H9 (cell line): ENCODE measurements at regions not wholly inside any gene's neighbourhood (a gene's known extent, or its start where the extent isn't known, plus 50 kb on each side); places are given as distances from the start of the nearest gene placed in this dataset.
"Not testable (repeated sequence)": the region's sequence is repeated elsewhere in the genome, so short reads cannot be mapped to it uniquely, and the experiment has no call there.

Experiments used
- DNase-seq: peaks from one replicate; pipeline ENCODE4 v3.0.0-alpha.2; 2017
- H2AFZ ChIP-seq: one replicate; pipeline ENCODE4 v1.6.1; 2013; ENCODE audit warnings: mild to moderate bottlenecking, low read length, control low read depth, moderate library complexity
- H2AK5ac ChIP-seq: 2 replicates; pipeline ENCODE4 v1.6.1; 2013; ENCODE audit warnings: low read length, control low read depth, mixed read lengths; ENCODE audit not compliant: insufficient read length
- H2BK120ac ChIP-seq: one replicate; pipeline ENCODE4 v1.6.1; 2013; ENCODE audit warnings: low read depth, mild to moderate bottlenecking, low read length, control low read depth, inconsistent platforms; ENCODE audit not compliant: poor library complexity, severe bottlenecking
- H2BK12ac ChIP-seq: 2 replicates; pipeline ENCODE4 v1.6.1; 2013; ENCODE audit warnings: low read length, control low read depth, mixed read lengths, low read depth; ENCODE audit not compliant: insufficient read length
- H2BK15ac ChIP-seq: 2 replicates; pipeline ENCODE4 v1.6.1; 2013; ENCODE audit warnings: low read depth, low read length, control low read depth
- H2BK20ac ChIP-seq: one replicate; pipeline ENCODE4 v1.6.1; 2013; ENCODE audit warnings: low read depth, mild to moderate bottlenecking, low read length, control low read depth, inconsistent platforms; ENCODE audit not compliant: poor library complexity, severe bottlenecking
- H2BK5ac ChIP-seq: 2 replicates; pipeline ENCODE4 v1.6.1; 2013; ENCODE audit warnings: low read length, control low read depth, mixed read lengths; ENCODE audit not compliant: insufficient read length
- H3K14ac ChIP-seq: 2 replicates; pipeline ENCODE4 v1.6.1; 2013; ENCODE audit warnings: low read length, control low read depth; ENCODE audit not compliant: insufficient read depth
- H3K18ac ChIP-seq: 2 replicates; pipeline ENCODE4 v1.6.1; 2013; ENCODE audit warnings: low read depth, mild to moderate bottlenecking, mixed read lengths, low read length, control low read depth; ENCODE audit not compliant: insufficient read length
- H3K23ac ChIP-seq: 2 replicates; pipeline ENCODE4 v1.6.1; 2013; ENCODE audit warnings: low read length, control low read depth, mixed read lengths, low read depth; ENCODE audit not compliant: insufficient read length
- H3K23me2 ChIP-seq: 2 replicates; pipeline ENCODE4 v1.6.1; 2013; ENCODE audit warnings: low read depth, mild to moderate bottlenecking, mixed read lengths, low read length, control low read depth; ENCODE audit not compliant: insufficient read length, poor library complexity, severe bottlenecking
- H3K27ac ChIP-seq: 2 replicates; pipeline ENCODE4 v1.5.1; 2013; ENCODE audit warnings: low read length, control low read depth, mixed read lengths, low read depth; ENCODE audit not compliant: insufficient read length
- H3K27me3 ChIP-seq: 2 replicates; pipeline ENCODE4 v1.6.1; 2013; ENCODE audit warnings: low read length, control low read depth, inconsistent platforms; ENCODE audit not compliant: insufficient read depth
- H3K4ac ChIP-seq: 2 replicates; pipeline ENCODE4 v1.6.1; 2013; ENCODE audit warnings: low read depth, mild to moderate bottlenecking, control low read depth, inconsistent platforms, low read length, moderate library complexity
- H3K4me1 ChIP-seq: 2 replicates; pipeline ENCODE4 v1.6.1; 2013; ENCODE audit warnings: low read length, control low read depth, inconsistent platforms; ENCODE audit not compliant: insufficient read depth
- H3K4me2 ChIP-seq: 2 replicates; pipeline ENCODE4 v1.6.1; 2013; ENCODE audit warnings: low read length, control low read depth, mixed read lengths; ENCODE audit not compliant: insufficient read length, insufficient read depth
- H3K56ac ChIP-seq: 2 replicates; pipeline ENCODE4 v1.6.1; 2013; ENCODE audit warnings: low read depth, mild to moderate bottlenecking, mixed read lengths, low read length, control low read depth; ENCODE audit not compliant: insufficient read length
- H3K79me1 ChIP-seq: 2 replicates; pipeline ENCODE4 v1.6.1; 2013; ENCODE audit warnings: low read depth, mild to moderate bottlenecking, moderate library complexity, low read length, control low read depth, inconsistent platforms; ENCODE audit not compliant: insufficient read depth, poor library complexity, severe bottlenecking
- H3K79me2 ChIP-seq: 2 replicates; pipeline ENCODE4 v1.6.1; 2013; ENCODE audit warnings: low read length, control low read depth, inconsistent platforms; ENCODE audit not compliant: insufficient read depth
- H3K9ac ChIP-seq: 2 replicates; pipeline ENCODE4 v1.6.1; 2013; ENCODE audit warnings: low read length, control low read depth, mixed read lengths; ENCODE audit not compliant: insufficient read length; ENCODE audit errors: extremely low read depth
- H3K9me3 ChIP-seq: one replicate; pipeline ENCODE4 v1.6.1; 2013; ENCODE audit warnings: low read depth, low read length, inconsistent platforms; ENCODE audit not compliant: control insufficient read depth
- H3T11ph ChIP-seq: one replicate; pipeline ENCODE4 v1.6.1; 2013; ENCODE audit warnings: mild to moderate bottlenecking, low read length, control low read depth, inconsistent platforms
- H4K20me1 ChIP-seq: one replicate; pipeline ENCODE4 v1.6.1; 2013; ENCODE audit not compliant: control insufficient read depth, insufficient read length, insufficient read depth
- H4K5ac ChIP-seq: 2 replicates; pipeline ENCODE4 v1.6.1; 2013; ENCODE audit warnings: low read depth, mild to moderate bottlenecking, mixed read lengths, low read length, control low read depth; ENCODE audit not compliant: insufficient read length
- H4K8ac ChIP-seq: replicated peaks from 2 replicates; pipeline ENCODE4 v1.6.1; 2013; ENCODE audit warnings: low read length, control low read depth, mixed read lengths, low read depth; ENCODE audit not compliant: insufficient read length
- H4K91ac ChIP-seq: 2 replicates; pipeline ENCODE4 v1.6.1; 2013; ENCODE audit warnings: low read depth, mild to moderate bottlenecking, moderate library complexity, mixed read lengths, low read length, control low read depth; ENCODE audit not compliant: insufficient read length
- H3K27ac Mint-ChIP-seq, 3 experiments: 2 replicates in 2 of 3; 3 replicates in 1 of 3; pipeline ENCODE4 v1.8.0; 2020 to 2021; ENCODE audit warnings: mixed read lengths in 3 of 3, mild to moderate bottlenecking in 1 of 3, moderate library complexity in 1 of 3
- H3K27me3 Mint-ChIP-seq: 2 replicates; pipeline ENCODE4 v1.8.0; 2021; ENCODE audit warnings: low read depth, mild to moderate bottlenecking, moderate library complexity, mixed read lengths
- H3K36me3 Mint-ChIP-seq, 3 experiments: 2 replicates in 2 of 3; 3 replicates in 1 of 3; pipeline ENCODE4 v1.8.0; 2020 to 2021; ENCODE audit warnings: low read depth in 3 of 3, mixed read lengths in 3 of 3; ENCODE audit not compliant: insufficient read depth in 1 of 3
- H3K4me1 Mint-ChIP-seq, 2 experiments: 2 replicates each; pipeline ENCODE4 v1.8.0; 2020; ENCODE audit warnings: mixed read lengths in 2 of 2
- H3K4me3 Mint-ChIP-seq, 2 experiments: 2 replicates in 1 of 2; 3 replicates in 1 of 2; pipeline ENCODE4 v1.8.0; 2020 to 2021; ENCODE audit warnings: mild to moderate bottlenecking in 2 of 2, mixed read lengths in 2 of 2, moderate library complexity in 1 of 2
- H3K9me3 Mint-ChIP-seq, 2 experiments: 2 replicates in 1 of 2; 3 replicates in 1 of 2; pipeline ENCODE4 v1.8.0; 2020; ENCODE audit warnings: mild to moderate bottlenecking in 2 of 2, mixed read lengths in 2 of 2, moderate library complexity in 1 of 2
- CTCF ChIP-seq: fragments of 200-600 bp; sonication (generic); conservative IDR thresholded peaks from 3 replicates; pipeline ENCODE4 v1.8.0; 2021; ENCODE audit warnings: antibody characterized with exemption, mild to moderate bottlenecking
- WGBS: extraction: QIAGEN DNeasy Blood & Tissue Kit; methylation state at CpG from one replicate; pipeline ENCODE4 v1.1.7; 2013; ENCODE audit warnings: missing lambda C conversion rate, low lambda C conversion rate, mixed read lengths; ENCODE audit not compliant: insufficient read length; ENCODE audit errors: extremely low coverage; 5-methylcytosine and 5-hydroxymethylcytosine counted together

- Histone ChIP-seq H3K23ac (no peak overlapping the region), H3K27me3 (no peaks in the 10 kb centered on the region), H4K20me1 (no peaks in the 10 kb centered on the region), H3K4ac (no peak overlapping the region), H4K5ac (no peak overlapping the region), H3T11ph (no peak overlapping the region), H2BK120ac (no peak overlapping the region), H3K79me2 (no peaks in the 10 kb centered on the region), H2BK15ac (no peak overlapping the region), H4K91ac (no peak overlapping the region), H3K4me2 (no peak overlapping the region), H3K9ac (no peak overlapping the region), H2BK20ac (no peak overlapping the region), H2BK5ac (no peak overlapping the region), H3K56ac (no peak overlapping the region), H3K18ac (no peak overlapping the region), H2BK12ac (no peak overlapping the region), H3K23me2 (no peaks in the 10 kb centered on the region), H4K8ac (no peak overlapping the region), H3K27ac (no peak overlapping the region), H3K14ac (no peak overlapping the region), H3K4me1 (no peaks in the 10 kb centered on the region), H2AFZ (no peak overlapping the region), H3K9me3 (no peaks in the 10 kb centered on the region), H2AK5ac (no peak overlapping the region), H3K79me1 (no peaks in the 10 kb centered on the region)
- no peaks in the 10 kb centered on the region for H3K9me3 Mint-ChIP-seq
- no peaks in the 10 kb centered on the region; a peak in 2 of 4 replicates for H3K4me1 Mint-ChIP-seq
- H3K36me3 Mint-ChIP-seq: no peaks in the 10 kb centered on the region
- H3K27ac Mint-ChIP-seq: no peak overlapping the region
- no peak for DNase-seq
- no peaks in the 10 kb centered on the region for H3K27me3 Mint-ChIP-seq
- TF ChIP-seq CTCF: no peak
- no peak overlapping the region for H3K4me3 Mint-ChIP-seq
- WGBS: no CpG with 5 or more reads among the region's 2 CpGs
Observed at GRCh38 chrX:87968118-87968517, 450.5 kb downstream of the KLHL4 start.

GRCh38 chrX:87972121-87972520 is 454.5 kb downstream of the KLHL4 start:
- not testable (repeated sequence) for H2BK12ac ChIP-seq, H3K4me1 Mint-ChIP-seq, H3K23ac ChIP-seq, H3K56ac ChIP-seq, H4K91ac ChIP-seq, H3K9ac ChIP-seq, DNase-seq, H3K4me1 ChIP-seq, H3K18ac ChIP-seq, H2AFZ ChIP-seq, H3K79me2 ChIP-seq, H2BK20ac ChIP-seq, H3K4ac ChIP-seq, H4K5ac ChIP-seq, H4K8ac ChIP-seq, H3K27ac ChIP-seq, H3K4me2 ChIP-seq, H2BK120ac ChIP-seq, H3K9me3 ChIP-seq, H3K14ac ChIP-seq, H3T11ph ChIP-seq, H3K27me3 Mint-ChIP-seq, H3K79me1 ChIP-seq, H3K23me2 ChIP-seq, H2BK15ac ChIP-seq, H2BK5ac ChIP-seq, H4K20me1 ChIP-seq, H3K27me3 ChIP-seq, H3K4me3 Mint-ChIP-seq, H2AK5ac ChIP-seq
- H3K9me3 Mint-ChIP-seq: peaks cover 12 to 14% of the 10 kb centered on the region in 2 experiments; a peak in 4 of 5 replicates
- H3K36me3 Mint-ChIP-seq: peaks cover 5 to 13% (median 5%) of the 10 kb centered on the region in 3 experiments; a peak in 5 of 7 replicates
- no CpG with 5 or more reads among the region's 6 CpGs for WGBS
- H3K27ac Mint-ChIP-seq: peak overlapping the region in 2 of 3 experiments; percentile 17 to 55; a peak in 1 of 7 replicates
